Fibroblast of villous mesenchyme (primary cell): ENCODE measurements at regions not wholly inside any gene's neighbourhood (a gene's known extent, or its start where the extent isn't known, plus 50 kb on each side); places are given as distances from the start of the nearest gene placed in this dataset.

Experiments used
- DNase-seq: peaks from one replicate; pipeline ENCODE4 v3.0.0-alpha.2; 2010; ENCODE audit warnings: low read depth
- H3K4me3 ChIP-seq: 2 replicates; pipeline ENCODE4 v1.5.1; 2011; ENCODE audit warnings: low read depth, mild to moderate bottlenecking, low read length
- CTCF ChIP-seq: IDR thresholded peaks from 2 replicates; pipeline ENCODE4 v1.5.1; 2012; ENCODE audit warnings: low read depth, mild to moderate bottlenecking, low read length; ENCODE audit not compliant: insufficient read depth

- no peak for TF ChIP-seq CTCF
- H3K4me3 ChIP-seq = no peak overlapping the region
- no peak for DNase-seq
Observed at GRCh38 chr2:51483720-51484119, 451.8 kb upstream of the NRXN1 start.

- no peak for TF ChIP-seq CTCF
- DNase-seq = no peak
Observed at GRCh38 chr2:51472783-51473182, 440.9 kb upstream of the NRXN1 start.

GRCh38 chr2:51472300-51472699 is 440.4 kb upstream of the NRXN1 start:
- no peak for TF ChIP-seq CTCF
- no peak overlapping the region for H3K4me3 ChIP-seq
- DNase-seq = no peak

More at GRCh38 chr2:51472783-51473182, 440.9 kb upstream of the NRXN1 start:
- no peak overlapping the region for H3K4me3 ChIP-seq

GRCh38 chr2:51469102-51469501 is 437.2 kb upstream of the NRXN1 start:
- DNase-seq = no peak
- TF ChIP-seq CTCF = no peak
- no peak overlapping the region for H3K4me3 ChIP-seq

- no peak for DNase-seq
- no peak overlapping the region for H3K4me3 ChIP-seq
- TF ChIP-seq CTCF = no peak
Observed at GRCh38 chr2:51465326-51465725, 433.4 kb upstream of the NRXN1 start.

GRCh38 chr2:51454177-51454576 is 422.2 kb upstream of the NRXN1 start:
- no peak for DNase-seq

More at GRCh38 chr2:51454177-51454576, 422.2 kb upstream of the NRXN1 start:
- H3K4me3 ChIP-seq = no peak overlapping the region
- no peak for TF ChIP-seq CTCF
